Astrocyte (in vitro differentiated cells and primary cell): ENCODE measurements at regions not wholly inside any gene's neighbourhood (a gene's known extent, or its start where the extent isn't known, plus 50 kb on each side); places are given as distances from the start of the nearest gene placed in this dataset.

Experiments used
- EZH2 ChIP-seq: IDR thresholded peaks from 2 replicates; pipeline ENCODE4 v1.6.1; 2012; ENCODE audit warnings: mild to moderate bottlenecking, low read length, inconsistent platforms; ENCODE audit not compliant: insufficient read depth
- TF ChIP-seq, protein P1 (sequence below): IDR thresholded peaks from 2 replicates; pipeline ENCODE4 v1.5.1; 2011; ENCODE audit warnings: low read depth, mild to moderate bottlenecking, inconsistent platforms, low read length, moderate library complexity; ENCODE audit not compliant: insufficient read depth

DNA sequence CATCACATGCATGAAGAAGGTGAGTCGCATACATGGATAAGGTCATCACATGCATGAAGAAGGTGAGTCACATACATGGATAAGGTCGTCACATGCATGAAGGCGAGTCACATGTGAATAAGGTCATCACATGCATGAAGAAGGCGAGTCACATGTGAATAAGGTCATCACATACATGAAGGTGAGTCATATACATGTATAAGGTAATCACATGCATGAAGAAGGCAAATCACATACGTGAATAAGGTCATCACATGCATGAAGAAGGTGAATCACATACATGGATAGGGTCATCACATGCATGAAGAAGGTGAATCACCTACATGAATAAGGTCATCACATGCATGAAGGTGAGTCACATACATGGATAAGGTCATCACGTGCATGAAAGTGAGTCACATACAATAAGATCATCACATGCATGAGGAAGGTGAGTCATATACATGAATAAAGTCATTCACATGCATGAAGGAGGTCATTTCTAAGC is 105.1 kb upstream of the SDK2 start:
- TF ChIP-seq, protein P1, sequence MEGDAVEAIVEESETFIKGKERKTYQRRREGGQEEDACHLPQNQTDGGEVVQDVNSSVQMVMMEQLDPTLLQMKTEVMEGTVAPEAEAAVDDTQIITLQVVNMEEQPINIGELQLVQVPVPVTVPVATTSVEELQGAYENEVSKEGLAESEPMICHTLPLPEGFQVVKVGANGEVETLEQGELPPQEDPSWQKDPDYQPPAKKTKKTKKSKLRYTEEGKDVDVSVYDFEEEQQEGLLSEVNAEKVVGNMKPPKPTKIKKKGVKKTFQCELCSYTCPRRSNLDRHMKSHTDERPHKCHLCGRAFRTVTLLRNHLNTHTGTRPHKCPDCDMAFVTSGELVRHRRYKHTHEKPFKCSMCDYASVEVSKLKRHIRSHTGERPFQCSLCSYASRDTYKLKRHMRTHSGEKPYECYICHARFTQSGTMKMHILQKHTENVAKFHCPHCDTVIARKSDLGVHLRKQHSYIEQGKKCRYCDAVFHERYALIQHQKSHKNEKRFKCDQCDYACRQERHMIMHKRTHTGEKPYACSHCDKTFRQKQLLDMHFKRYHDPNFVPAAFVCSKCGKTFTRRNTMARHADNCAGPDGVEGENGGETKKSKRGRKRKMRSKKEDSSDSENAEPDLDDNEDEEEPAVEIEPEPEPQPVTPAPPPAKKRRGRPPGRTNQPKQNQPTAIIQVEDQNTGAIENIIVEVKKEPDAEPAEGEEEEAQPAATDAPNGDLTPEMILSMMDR: no peak
- TF ChIP-seq EZH2: no peak
